MV-4-11 (cell line): ENCODE measurements at regions not wholly inside any gene's neighbourhood (a gene's known extent, or its start where the extent isn't known, plus 50 kb on each side); places are given as distances from the start of the nearest gene placed in this dataset.

ENCODE experiments used
- DNase-seq: peaks from one replicate; lab custom pipeline; 2025; lab: John Stamatoyannopoulos, UW

DNA sequence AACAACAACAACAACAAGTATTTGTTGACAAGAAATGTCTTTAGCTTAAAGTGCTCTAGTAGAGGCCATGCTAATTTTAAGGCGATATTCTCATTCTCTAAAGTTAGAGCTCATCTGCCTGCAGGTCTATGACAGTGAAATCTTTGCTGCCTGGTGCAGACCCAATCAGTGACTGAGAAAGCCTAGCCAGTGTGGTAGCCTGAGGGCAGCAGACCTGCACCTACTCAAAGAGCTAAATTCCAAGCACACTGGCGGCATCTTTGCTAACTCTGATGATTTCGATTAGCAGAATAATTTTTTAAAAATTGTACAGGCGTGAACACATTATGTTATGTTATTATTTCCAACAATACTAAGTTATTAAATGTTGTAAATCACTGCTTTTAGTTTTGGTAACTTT is 228.8 kb upstream of the RGMA start:
- no peak for DNase-seq

DNA sequence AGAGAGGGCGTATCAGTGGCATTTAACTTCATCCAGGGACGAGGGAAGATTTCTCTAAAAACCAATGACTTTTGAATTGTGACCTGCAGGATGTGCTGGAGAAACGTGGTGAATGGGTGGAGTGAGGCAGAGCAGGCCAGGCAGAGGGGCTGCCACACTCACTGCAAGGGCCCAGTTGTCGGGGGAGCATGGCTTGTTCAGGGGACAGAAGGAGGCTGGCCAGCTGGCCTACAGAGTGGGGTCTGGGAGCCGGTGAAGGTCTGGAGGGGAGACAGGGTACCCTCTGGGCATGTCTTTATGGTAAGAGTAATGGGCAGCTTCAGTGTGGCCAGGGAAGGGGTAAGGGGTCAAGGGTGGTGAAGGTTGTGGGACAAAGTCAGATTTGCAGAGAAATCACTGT is 225.2 kb upstream of the RGMA start:
- DNase-seq = no peak

DNA sequence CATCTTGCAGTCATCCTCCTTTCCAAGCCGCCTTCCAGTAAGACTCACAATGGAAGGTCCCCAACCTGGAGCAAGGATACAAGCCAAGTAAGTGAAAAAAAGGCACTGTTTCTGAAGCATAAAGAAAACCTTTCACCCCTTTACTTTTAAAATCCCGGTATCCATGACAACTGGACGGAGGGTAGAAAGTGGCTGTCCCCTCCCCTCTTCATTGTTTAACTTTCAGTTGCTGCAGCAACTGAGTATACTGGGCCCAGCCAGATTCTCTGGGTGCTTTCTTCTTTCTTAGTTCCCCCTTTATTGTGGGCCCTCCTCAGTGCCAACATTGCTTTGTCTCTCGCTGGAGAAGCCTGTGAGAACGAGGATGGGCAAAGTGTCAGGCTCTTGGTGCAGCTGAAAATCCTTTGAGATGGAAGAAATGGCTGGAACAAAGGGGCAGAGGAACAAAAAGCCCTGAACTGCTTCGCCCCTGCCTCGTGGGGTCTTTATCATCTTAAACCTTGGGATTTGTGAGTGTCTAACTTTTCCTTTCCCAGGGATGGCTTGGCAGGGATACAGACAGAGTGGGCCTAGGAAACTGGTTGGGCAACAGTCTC is 224.0 kb upstream of the RGMA start:
- DNase-seq = no peak

DNA sequence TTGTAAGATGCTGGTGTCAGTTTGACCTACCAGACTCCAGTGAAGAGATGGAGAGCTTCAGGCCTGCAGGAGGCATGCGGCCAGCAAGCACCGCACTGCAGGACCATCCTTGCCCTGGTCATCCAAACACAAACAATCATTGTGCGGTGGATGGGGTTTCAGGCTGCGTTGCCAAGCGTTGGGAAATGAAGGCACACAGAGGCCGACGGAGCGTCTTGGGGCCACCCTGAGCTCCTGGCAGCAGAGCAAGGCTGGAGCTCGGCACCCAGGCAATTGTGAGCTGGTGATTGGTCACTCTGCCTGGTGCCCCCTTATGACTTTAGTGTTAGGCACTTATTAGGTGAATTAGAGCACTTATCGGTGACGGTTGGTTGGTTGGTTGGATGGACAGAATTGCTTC is 222.6 kb upstream of the RGMA start:
- DNase-seq = no peak

DNA sequence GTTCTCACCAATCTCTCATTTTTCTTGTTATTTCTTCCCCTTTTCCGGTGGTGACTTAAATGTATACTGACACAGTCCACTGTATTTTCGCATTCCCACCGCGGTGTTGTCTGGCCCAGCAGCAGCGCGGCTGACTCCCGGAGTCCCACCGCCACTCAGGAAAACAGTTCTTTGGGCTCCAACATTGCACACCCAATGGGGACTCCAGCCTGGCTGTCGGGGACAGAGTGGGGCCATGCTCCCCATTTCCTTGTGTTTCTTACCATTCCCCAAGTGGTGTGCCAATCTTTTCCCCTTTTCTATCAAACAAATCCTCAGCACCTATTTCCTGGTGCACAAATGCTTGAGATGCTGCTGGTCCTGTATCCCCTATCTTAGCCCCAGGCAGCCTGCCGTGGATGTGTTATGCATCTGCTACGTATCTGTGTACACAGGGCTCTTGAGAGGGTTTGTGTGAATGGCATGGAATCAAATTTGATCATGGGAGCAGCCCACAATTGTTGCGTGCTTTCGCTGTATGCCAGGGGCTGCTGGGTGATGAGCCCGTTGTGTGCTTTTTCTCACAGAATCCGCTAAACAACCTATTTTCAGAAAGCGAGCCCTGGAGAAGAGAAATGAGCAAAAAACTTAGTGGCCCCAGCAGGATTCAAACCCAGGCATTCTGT is 219.1 kb upstream of the RGMA start:
- DNase-seq = no peak

DNA sequence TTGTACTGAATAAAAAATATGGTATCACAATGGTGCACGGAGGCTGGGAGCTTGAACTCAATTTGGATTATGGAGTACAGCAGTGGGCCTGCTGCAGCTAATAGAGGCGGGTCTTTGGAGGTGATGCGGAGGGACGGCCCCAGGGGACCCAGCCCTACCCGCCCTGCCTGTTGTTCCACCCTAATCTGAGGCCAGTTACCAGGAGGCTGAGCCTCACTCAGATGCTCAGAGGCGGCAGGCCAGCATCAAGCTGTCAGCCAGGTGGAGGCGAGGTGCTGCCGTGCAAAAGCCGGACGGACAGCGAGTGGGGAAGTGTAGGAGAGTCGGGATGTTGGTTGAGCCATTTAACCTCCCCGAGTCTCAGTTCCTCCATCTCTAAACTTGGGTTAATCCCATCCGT is 218.5 kb upstream of the RGMA start:
- DNase-seq = peak; percentile 58

DNA sequence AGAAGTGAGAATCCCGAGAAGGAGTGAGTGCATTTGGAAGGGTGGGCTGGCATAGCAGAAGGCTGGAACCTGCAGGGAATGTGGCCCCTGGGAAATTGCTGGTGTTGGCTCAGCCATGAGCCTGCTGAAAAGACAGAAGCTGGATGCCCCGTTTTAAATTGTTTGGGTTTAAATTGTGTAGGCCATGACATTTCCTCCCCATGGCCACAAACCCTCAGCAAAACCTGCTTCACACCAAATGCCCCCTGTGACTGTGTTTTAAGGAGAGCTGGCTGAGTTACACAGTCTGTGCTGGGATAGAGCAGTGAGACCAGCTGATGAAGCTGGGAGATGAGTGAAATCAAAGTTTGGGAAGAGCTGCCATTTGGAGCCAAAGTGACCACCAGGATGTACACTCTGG is 216.3 kb upstream of the RGMA start:
- DNase-seq = no peak

DNA sequence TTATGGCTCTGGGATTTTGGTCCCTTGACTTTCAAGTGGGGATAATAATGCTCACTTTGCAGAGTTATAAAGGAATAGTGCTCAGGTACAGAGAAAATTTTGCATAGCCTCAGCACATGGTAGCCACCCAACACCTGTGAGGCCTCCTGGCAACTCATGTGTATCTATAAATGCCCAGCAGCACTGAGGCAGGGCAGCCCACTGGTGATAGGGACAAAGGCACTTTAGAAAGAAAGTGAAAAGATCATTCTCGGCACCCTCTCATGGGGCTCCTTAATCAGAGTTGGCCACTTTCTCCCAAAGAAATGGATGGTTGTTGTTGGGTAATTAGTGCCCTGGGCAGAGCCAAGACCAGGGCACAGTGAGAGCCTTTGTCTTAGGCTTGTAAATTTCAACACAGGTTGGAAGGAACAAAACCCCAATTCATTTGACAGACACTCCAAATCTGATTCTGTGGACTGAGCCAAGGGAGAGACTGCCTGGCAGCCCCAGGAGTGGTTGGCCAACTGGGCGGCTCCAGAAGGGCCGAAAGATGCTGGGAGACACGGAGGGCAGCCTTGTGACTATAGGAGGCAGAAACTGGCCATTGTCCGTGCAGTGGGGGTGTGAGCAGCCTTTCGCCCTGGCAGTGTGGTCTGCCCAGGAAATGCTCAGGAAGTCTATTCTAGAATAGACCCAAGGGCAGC is 213.2 kb upstream of the RGMA start:
- no peak for DNase-seq

DNA sequence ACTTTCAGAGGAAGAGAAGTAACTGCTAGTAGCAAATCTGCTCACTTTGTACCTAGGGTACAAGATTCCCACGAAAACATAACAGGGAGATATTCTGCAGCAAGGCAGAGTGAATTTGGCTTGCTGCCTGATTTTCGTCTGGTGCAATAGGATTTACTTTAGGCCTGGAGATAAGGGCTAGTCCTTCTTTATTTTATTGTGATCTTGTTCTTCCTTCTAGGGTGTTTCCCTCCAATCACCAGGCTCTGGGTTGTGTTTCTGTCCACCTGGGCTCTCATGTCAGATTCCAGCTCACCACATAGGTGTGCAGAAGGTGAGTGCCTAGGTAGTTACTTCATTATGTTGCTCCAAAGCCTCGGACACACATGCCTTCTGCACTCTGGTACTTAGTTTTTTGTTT is 211.8 kb upstream of the RGMA start:
- no peak for DNase-seq

DNA sequence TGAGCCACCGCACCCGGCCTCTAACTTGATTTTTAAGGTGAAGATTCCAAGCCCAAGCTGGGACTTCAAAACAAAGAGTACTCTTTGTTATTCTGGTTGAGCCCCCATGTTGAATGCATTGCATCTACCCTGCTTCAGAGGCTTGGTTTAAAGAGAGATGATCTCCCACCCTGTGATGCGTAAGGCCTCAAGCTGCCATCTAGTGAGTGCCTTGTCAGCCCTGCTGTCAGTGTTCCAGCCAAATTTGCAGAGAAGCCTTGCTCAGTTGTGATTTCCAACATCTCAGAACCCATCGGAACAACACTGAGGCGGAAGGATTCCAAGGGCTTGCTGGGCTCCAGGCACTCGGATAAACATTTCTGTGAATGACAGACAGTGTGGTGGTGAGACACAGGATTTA is 210.7 kb upstream of the RGMA start:
- no peak for DNase-seq

DNA sequence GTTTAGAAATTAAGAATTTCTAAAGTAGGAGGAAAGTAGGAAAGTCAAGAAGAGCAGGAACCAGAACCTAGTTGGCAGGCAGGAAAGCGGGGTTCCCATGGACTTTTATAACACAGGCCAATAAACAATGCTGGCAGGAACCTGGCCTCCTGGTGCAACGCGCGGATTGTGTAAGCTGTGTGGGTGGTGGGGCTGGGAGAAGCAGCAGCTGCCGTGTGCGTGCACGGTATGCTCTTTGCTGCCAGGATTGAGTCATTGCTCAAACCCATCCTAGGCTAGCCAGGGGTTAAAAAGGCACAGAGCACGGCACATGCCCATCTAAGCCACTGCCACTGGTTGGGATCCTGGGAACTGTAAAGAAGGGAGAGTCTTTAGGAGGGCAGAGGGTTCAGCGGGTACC is 209.9 kb upstream of the RGMA start:
- peak; percentile 4 for DNase-seq

DNA sequence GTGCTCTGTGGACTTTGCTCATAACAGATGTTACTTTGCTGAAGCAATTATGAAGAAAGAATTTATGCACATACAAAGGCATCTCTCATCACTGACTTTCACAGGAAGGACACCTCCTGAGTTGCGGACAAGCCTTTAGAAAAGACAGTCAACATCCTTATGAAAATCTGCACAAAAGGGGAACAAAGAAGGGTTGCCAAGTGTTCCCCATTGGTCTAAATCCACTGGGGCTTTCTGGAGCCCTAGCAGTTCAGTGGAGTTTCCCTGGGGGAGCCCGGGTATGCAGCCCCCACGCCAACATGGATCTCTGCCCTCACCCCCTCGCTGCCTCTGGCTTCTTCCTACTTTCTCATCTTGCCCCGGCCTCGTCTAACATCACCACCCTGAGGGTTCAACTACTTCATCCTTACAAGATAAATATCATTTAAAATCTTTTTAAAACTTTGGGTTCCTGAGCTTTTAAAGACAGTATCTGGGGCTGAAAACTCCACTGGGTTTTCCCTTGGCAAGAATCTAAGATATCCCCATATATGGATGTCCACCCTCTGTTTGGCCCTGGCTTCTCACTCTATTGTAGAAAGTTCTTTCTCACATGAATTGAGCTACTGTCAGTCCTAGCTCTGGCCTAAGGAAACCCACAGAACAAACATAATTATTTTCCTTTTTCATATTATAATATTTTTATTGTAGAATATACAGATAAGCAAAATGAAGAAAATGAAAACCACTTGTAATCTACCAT is 207.9 kb upstream of the RGMA start:
- no peak for DNase-seq

DNA sequence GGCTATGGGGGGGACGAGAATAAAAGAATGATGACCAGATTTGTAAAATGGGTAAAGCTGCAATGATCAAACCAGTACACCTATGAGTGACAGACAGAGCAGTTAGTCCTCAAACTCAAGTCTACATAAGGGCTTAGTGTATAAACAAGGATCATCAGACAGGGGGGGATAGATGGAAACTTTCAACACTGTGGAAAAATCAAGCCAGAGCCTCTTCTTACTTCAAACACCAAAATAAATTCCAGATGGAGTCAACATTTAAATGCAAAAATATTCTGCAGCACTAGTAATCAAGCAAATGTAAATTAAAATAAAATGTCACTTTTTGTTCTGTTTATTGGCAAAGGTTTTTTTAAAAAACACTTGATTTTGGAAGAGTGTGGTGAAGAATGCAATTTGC is 205.9 kb upstream of the RGMA start:
- DNase-seq = no peak

DNA sequence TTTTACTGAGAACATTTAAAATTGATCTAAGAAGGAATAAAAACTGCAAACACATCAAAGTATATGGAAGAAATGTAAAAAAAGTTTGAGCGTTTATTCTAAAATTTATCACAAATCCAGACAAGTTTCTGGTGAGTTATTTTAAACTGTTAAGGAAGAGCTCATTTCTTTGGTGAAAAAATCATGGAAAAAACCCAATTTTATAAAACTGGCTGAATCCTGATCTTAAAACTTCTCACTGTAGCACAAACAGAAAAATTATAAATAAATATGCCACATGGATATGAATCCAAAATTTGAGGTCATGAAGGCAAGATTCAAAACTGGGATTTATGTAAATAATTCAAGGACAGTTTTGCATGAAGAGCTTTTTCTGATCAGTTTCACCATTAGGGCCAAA is 205.1 kb upstream of the RGMA start:
- no peak for DNase-seq

DNA sequence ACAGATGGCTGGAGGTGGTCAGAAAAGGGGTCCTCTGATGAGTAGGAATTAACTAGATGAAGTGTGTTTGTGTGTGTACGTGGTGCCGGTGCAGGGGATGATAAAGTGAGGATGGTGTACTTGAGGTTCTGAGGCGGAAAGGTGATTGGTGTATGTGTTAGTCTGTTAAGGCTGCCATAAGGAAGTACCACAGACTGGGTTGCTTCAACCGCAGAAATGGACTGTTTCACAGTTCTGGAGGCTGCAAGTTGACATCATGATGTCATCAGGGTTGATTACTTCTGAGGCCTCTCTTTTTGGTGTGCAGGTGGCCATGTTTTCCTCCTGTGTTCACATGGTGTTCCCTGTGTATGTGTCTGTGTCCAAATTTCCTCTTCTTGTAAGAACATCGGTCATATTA is 202.4 kb upstream of the RGMA start:
- DNase-seq = no peak

DNA sequence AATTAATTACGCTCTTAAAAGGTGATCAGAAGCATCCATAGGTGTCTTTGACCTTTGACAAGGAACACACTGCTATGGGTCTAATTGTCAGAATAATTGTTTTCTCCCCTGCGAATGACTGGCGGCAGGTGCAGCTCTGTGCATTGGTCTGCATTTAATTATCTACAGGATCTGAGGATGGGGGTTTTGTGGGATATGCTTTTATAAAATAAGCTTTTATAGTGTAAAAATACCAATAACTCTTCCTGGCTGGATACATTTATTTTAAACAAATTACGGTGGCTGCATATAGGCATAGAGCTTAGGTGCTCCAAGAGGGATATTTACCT is 201.6 kb upstream of the RGMA start:
- no peak for DNase-seq

DNA sequence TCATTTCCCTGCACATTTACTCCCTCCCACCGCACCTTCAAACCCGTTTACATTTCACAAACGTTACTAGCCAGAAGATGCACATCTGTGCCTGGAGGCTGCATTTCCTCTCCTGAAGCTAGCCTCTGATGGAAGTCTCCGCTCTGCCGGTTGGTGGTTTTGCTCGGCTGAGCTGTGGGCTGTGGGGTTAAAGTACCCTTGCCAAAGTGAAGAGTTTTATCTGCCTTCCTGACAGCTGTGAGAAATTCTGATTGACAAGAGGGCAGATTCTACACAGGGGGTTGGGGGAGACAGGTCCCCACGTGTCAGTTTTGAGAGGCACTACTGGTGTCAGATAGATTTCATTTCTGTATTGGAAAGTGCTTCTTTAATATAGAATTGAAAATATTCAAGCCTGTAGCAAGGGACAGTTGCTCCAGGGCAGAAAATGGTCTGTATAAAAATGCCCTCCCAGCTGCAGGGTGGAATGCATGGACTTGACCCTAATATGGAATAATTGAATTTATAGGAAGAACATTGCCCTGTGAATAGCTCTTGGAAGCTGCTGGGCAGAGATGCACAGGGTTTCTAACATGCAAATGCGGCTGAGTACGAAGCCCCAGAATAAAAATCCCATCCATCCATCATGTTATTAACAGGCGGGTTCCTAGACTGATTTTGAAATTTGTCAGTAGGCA is 201.1 kb upstream of the RGMA start:
- DNase-seq = no peak

DNA sequence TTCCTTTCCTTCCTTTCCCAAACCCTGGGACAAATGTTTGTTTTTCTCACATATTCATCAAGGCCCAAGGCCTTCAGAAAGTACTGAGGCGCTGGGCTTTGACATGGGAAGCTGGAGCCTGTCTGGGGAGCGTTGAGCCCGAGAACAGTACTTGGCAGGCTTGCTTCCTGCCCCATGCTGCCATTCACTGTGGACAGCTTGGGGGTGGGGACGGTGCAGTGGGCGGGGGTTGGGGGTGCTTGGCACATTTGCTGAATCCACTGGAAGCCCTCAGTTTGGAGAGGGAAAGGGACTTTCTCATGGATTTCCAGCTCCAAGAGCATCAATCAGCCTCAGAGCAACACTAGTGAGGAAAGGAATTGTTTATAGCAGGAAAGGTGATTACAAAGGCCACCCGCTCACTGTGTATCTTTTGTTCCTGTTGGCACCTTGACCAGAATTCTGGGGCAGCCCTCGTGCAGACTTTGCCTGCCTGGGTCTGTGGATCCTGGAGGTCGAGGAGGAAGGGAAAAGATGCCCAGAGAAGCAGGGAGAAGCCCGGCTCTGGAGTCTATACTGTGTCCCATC is 199.8 kb upstream of the RGMA start:
- DNase-seq = no peak

DNA sequence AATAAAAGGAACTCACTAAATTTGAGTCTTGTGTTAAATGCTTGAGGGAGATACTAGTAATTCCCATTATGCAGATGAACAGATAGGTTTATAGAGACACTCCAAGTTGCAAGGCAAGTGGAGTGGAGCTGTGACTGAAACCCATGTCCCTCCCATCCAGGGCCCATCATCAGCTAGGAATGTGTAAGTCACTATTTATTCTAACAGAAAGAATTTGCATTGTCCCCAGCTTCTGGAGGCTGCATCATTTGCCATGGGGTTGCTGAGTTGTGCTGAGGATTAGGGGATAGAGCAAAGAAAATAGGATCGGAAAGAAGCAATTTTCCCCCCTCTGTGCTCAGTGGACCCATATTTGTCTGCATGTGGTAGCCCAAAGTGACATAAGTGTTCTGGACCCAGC is 197.4 kb upstream of the RGMA start:
- DNase-seq = no peak

DNA sequence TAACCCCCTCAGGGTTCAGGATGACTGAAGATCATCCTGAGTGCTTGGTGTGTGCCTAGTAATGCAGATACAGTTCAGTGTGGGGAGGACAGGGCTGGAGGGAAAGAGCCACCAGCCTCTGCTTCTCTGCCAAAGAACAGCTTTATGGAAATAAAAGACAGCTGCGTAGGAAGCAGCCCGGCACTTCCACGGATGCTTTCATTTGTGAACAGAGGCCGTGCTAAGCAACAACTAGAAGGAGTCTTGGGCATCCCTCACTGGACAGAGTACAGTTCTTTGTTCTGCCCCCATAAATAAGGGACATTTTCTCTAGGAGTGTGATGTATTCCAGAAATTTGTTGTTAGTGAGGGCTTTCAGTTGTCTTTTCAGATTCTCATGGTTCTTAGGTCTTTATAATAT is 194.8 kb upstream of the RGMA start:
- no peak for DNase-seq

DNA sequence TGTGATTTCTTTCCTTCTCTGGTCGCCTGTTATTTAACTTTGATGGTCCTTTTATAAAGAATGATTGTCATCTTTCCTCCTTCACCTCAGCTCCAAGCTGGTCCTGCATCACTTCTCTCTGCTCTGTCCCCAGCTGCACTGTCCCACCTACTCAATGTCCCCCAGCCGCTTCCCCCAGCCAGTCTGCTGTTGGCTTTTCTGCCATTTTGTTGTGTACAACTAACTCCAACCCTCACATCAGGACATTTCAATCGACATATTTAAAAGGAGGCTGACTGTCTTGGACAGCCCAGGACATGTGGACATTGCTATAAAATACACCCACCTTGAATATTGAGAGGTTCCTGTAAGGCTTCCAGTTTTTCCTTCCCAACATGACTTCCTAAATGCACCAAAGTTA is 193.8 kb upstream of the RGMA start:
- no peak for DNase-seq

DNA sequence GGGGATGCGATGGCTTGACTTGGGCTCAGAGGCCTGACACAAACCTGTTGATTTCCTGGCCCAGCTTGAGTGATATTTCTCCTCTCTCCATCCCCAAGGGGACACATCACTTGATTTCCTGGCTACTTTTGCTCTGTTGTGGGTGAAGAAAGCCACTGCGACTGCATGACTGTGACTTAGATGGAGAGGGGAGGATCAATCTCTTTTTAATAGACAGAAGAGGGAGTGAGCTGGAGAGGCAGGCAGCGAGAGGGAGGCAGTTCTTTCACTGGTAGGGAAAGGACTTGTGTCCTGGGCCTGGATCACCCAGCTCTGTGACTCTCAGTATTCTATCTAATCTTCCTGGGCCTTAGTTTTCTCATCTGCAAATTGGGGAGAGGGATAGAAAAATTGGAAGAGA is 189.8 kb upstream of the RGMA start:
- no peak for DNase-seq
